ENCODE measurements at regions not wholly inside any gene's neighbourhood (a gene's known extent, or its start where the extent isn't known, plus 50 kb on each side); places are given as distances from the start of the nearest gene placed in this dataset.
"Not testable (repeated sequence)": the region's sequence is repeated elsewhere in the genome, so short reads cannot be mapped to it uniquely, and the experiment has no call there.

DNA sequence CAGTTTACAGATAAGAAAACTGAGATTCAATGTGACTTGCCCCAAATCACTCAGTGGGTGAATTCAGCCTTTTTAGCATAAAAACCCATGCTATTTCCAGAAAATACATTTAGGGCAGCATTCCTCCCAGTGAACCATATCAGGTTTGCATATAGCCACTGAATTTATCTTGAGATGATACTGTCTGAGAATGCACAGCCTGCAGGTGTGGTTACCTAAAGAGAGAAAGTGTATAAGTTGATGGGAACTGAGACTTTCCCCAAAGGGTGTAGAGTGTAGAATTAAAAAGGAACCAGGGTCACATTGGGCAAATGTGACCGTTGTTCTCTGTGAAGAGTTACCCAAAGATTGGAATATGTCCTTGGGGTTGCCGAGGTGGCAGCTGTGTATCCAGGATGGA, 100.0 kb upstream of the PIK3R1 start:
- no peak for DNase-seq (ENCODE audit: low read depth)

DNA sequence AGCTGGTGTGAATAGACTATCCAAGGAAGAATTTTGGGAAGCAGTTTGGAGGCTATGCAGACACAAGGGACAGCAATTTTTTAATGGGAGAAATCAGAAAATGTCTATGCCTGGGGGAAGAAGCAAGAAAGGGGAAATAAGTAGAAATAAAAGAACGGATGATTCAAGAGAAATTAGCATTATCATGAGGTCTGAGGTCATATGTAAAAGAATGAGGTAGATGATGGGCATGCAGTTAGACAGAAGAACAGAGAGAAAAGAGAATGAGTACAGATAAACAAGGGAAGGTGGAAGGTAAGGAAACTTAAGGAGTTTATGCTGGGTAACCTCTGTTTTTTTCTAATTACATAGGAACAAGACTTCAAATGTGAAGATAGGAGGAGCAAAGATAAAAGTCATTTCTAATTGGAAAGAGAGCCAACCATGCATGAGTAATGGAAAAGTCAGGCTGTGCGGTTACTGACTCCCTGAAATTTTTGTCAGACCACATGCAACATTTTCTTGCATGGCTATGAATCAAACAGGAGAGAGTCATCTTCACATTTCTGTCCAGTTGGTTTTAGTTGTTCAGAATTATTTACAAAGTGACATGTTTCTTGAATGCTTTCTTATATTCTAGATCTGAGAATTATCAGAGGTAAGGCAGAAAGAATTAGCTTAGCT, 101.0 kb upstream of the PIK3R1 start:
- DNase-seq (ENCODE audit: low read depth), result peak; percentile 72

DNA sequence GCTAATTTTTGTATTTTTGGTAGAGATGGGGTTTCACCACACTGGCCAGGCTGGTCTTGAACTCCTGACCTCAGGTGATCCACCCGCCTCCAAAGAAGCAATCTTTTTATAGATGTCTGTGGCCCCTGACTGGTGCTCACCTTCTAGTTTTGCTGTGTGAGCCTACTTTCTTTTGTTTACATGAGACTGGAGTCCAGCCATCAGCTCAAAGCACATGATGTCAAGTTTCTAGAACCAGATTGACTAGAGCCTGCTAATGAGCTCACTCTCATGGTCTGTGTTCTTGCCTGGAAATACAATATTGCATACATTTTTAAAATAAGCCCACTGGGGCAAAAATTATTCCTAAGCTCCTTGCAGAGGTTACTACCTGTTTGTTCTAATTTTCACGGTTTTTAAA, 102.9 kb upstream of the PIK3R1 start:
- DNase-seq (ENCODE audit: low read depth), result no peak

DNA sequence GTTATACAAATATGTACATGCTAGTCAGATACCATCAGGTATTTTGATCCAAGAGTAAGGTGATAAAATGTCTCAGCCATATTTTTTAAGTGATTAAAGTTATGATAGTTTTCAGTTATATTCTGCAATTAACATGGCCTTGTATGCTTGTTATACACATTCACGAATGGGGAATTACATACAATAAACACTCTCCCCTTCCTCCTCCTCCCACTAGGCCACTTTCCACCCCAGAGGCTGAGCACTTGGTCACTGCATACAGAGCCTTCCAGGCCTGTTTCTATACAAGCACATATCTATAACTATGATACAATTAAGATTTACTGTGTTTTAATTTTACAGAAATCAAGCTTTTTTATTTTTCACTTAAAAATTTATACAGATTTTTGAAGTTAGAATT, 104.7 kb upstream of the PIK3R1 start:
- no peak for DNase-seq (ENCODE audit: low read depth)

DNA sequence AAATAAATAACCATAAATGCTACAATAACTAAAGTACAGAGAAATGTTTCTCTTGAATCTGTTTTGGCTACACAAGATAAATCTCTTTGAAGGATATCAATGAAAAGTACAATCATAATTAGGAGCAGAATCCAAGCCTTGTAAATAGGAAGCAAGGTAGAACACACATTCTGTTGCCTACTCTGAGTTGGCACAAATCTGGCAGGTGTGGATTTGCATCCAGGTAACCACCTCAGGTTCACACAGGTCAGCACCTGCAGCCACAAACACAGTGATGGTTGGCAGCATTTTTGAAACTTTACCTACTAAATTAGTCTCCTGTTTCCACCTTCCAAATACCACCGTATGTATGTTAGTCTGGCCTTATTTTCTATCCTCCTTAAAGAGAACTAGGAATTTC, 105.3 kb upstream of the PIK3R1 start:
- no peak for DNase-seq (ENCODE audit: low read depth)

DNA sequence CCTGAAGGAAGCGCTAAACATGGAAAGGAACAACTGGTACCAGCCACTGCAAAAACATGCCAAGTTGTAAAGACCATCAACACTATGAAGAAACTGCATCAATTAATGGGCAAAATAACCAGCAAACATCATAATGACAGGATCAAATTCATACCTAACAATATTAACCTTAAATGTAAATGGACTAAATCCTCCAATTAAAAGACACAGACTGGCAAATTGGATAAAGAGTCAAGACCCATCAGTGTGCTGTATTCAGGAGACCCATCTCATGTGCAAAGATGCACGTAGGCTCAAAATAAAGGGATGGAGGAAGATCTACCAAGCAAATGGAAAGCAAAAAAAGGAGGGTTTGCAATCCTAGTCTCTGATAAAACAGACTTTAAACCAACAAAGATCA, 111.3 kb upstream of the PIK3R1 start:
- not testable (repeated sequence) for DNase-seq (ENCODE audit: low read depth)

DNA sequence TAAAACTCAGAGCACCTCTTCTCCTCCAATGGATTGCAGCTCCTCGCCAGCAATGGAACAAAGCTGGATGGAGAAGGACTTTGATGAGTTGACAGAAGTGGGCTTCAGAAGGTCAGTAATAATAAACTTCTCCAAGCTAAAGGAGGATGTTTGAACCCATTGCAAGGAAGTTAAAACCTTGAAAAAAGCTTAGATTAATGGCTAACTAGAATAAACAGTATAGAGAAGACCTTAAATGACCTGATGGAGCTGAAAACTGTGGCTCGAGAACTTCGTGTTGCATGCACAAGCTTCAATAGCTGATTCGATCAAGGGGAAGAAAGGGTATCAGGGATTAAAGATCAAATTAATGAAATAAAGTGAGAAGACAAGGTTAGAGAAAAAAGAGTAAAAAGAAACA, 112.3 kb upstream of the PIK3R1 start:
- DNase-seq (ENCODE audit: low read depth), result not testable (repeated sequence)

DNA sequence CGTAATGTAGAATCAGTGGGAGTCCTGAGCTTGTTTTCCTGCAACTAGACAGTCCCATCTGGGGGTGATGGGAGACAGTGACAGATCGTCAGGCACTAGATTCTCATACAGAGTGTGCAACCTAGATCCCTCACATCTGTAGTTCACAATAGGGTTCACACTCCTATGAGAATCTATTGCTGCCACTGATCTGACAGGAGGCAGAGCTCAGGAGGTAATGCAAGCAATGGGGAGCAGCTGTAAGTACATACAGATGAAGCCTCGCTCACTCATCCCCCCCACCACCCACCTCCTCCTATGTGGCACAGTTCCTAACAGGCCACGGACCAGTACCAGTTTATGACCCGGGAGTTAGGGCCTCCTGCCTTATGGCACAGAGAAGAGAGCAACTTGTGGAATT, 116.2 kb upstream of the PIK3R1 start:
- DNase-seq (ENCODE audit: low read depth), result no peak

DNA sequence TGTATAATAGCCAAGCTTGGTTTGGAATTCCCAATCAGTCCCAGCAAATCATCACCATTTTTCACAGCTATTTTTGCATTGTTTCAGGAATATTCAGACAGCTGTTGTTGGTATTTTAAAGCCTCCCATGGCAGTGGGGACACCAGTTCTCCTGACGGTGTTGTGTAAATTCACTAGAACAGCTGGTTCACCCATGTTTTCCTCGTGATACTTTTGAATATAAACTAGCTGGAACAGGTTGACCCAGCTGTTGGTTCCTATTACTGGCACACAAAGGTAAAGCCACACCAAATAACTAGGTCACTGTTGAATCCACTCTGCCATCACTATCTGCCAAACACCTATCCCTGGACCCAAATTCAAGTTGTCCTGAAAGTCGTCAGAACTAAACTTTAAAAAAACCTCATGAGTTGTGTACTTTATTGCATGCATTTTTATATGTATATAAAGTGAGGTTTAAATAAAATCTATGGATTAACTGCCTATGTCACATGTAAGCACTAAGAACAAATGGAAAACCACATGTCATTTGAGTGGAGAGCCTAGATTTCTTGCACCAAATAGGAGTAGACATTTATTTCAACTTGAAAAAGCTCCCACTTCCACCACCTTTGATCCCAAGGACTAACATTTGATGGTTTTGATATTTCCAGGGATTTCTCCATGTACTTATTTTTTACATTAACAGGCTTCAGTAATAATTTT, 121.9 kb upstream of the PIK3R1 start:
- DNase-seq (ENCODE audit: low read depth), result no peak

DNA sequence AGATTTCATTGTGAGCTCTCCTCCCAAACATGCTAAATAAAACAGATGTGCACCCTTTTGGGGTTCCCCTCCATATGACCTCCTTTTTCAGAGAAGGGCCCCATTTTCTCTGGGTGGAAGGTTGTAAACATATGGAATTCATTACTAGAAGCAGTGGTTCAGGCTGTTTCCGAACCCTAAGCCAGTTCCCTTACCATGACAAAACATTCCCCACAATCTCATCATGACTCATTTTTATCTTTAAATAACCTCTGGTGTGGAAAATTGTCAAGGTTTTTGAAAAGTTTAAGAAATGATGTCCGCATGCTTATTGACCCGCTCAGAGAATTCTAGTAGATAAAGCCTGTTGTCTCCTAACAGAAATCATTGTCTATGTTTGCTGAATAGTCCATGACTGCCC, 127.3 kb upstream of the PIK3R1 start:
- DNase-seq (ENCODE audit: low read depth), result peak; percentile 28

DNA sequence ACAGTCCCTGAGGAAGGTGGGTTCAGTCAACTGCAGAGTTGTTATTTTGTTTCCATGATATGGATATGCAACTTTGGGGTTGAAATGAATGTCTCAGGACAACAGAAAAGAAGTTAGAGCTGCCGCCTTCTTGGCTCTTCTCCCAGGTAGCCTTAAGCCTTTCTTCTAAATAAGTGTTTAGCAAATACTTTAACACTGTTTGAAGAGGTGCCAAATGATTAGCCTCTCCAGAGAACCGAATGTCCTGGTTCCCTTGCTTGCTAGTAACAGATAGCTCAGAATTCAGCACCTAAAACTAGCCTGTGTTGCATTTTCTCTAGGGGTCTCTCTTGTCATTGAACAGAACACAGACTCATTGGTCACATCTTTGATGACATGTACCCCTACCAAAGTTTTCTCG, 127.7 kb upstream of the PIK3R1 start:
- DNase-seq (ENCODE audit: low read depth), result no peak

DNA sequence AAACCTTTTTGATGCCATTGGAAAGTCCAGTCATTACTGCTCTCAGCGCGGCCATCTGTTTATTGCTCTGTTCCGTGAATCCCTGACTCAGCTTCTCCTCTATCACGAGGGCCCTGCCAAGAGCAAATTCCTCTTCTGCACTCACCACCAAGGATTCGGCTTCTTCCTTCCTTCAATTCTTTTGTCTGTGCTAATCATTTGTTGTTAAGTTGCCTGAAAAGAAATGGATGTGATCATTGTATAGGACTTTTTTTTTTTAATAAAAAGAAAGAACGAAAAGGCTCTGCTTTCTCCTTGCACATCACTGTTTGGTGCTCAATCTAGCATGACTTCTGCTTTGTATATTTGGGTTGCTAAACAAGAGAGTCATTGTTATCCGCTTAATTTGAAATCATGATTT, 128.7 kb upstream of the PIK3R1 start:
- DNase-seq (ENCODE audit: low read depth), result peak; percentile 23

DNA sequence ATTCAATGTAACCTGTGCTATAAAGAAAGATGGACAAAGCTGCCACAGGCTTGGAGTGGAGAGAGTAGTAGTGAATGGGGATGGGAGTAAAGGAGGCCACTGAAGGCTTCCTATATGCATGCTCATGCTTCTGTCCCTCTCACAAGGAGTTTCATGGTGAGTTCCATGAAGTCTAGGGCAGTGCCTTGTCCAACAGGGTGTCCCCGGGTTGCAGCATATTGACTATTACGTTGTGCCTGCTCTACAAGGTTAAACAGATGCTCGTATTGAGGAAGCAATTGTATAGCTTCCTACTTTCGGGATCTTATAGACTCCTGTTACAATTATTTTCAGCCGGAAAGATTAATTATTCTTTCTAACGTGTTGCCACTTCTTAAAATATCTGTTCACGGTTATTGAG, 129.1 kb upstream of the PIK3R1 start:
- no peak for DNase-seq (ENCODE audit: low read depth)

DNA sequence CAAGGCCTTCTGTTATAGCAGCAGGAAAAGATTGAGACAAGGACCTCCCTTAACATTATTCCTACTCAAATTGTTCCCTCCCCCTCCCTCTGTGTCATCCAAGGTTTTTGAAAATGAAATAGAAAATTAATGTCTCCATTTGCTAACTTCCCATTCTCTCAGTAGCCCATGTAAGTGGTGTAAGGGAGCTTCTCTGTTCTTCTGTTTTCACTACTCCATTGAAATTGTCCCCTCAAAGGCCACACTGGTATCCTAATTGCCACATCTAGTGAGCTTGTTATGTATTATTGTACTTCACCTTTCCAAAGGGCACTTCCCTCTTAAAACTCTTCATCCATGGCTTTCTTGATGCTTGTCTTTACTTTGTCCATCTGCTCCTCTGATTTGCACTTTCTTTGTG, 131.2 kb upstream of the PIK3R1 start:
- no peak for DNase-seq (ENCODE audit: low read depth)

DNA sequence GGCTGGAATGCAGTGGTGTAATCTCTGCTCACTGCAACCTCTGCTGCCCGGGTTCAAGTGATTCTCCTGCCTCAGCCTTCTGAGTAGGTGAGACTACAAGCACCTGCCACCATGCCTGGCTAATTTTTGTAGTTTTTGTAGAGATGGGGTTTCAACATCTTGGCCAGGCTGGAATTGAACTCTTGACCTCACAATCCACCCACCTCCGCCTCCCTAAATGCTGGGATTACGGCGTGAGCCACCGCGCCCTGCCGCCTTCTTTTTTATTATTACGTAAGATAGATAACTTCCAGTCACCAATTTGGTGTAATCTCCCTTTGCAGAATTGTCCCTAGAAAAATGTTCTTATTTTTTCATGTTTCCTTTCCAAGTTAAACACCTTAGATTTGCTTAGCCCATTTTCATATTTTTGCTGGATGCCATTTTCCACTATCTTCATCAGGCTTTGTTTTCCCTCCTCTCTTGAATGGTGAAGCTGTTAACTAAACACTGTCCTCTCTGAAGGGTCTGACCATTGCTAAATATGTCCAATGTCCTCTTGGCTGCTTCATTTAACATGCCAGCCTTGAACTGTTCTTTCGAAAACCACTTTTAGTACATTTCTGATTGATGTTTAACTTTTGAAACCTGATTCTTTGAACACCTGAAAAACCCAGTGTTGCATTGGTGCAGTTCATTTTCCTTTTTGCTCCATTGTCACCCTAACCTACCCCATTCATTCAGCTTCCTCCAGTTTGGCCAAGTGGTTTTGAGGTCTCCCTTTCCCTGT, 135.1 kb upstream of the PIK3R1 start:
- no peak for DNase-seq (ENCODE audit: low read depth)

DNA sequence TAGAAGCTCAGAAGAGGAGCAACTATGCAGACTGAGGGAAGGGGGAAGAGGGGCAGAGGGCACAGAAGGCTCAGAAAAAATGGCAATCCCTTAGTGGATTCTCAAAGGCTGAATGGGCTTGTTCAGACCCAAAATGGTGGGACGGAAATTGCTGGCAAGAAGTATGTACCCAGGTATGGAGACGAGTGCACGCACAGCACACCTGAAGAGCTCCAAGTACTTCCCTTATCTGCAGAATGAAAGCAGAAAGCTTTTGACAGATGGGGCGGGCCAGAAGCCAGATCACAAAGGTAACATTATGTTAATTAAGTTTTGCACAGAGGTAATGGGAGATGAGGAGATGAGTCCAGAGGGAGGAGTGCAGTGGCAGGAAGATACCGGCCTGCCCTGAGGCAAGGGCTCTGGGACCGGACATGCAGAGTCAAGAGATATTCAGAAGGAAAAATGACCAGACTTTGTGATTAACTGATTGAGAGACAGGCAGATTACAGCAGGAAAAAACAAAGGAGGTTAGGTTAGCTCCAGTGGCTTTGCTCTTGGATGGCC, 138.1 kb upstream of the PIK3R1 start:
- DNase-seq (ENCODE audit: low read depth), result no peak

DNA sequence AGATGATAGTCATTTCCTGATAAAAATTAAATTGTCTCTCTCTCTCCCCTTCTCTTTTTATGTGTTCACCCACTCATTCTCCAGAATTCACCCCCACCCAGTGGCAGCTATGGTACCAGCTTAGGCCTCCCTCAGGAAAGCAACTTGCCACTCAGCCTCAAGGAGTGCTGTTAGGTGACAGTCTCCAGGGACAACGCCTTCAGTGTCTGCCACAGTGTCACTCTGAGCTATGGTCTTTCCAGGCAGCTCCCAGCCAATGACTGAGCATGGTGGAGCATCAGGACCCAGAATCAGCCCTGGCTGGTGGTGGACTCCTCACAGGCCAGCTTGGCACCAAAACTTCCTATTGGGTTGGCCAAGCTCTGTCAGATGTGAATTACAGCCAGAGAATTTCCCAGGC, 140.9 kb upstream of the PIK3R1 start:
- DNase-seq (ENCODE audit: low read depth), result no peak

DNA sequence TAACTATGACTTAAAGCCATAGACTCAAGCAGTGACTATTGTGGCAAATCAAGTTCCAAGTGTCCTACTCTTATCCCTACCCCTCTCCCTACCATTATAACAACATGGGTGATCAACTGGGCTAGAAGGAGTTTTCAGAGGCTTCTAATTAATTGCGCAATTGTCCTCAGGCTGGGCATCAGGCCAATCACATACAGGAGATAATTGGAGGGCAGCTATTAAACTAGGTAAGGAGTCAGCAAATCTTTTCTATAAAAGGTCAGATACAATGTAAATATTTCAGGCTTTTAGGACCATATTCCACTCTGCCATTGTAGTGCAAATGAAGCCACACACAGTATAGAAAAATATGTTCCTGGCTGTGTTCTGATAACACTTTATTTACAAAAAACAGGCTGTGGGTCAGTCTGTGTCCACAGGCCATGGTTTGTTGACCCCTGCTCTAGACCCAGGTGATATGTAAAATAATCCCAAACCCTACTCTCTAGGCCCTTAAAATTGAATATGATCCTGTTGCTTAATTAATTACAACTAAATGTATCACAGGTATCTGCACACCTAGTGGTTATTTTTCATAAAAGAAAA, 141.4 kb upstream of the PIK3R1 start:
- DNase-seq (ENCODE audit: low read depth), result no peak

DNA sequence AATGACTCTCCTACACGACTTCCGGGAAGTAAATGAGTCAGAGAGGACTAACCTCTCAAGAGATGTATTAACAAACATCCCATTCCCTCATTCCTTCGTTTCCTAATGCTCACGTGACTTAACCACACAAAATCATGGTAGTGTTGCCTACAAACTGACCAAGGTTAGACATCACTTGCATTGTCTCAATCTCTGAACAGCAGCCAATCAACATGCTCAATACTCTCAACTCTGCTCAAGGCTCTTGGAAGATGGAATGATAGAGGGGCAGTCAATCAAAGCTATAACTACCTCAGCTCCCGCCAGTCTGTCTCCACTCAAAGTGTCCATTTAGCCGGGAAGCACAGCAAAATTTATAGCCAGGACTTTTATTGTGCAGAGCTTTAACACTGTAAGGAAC, 143.8 kb upstream of the PIK3R1 start:
- peak; percentile 15 for DNase-seq (ENCODE audit: low read depth)

DNA sequence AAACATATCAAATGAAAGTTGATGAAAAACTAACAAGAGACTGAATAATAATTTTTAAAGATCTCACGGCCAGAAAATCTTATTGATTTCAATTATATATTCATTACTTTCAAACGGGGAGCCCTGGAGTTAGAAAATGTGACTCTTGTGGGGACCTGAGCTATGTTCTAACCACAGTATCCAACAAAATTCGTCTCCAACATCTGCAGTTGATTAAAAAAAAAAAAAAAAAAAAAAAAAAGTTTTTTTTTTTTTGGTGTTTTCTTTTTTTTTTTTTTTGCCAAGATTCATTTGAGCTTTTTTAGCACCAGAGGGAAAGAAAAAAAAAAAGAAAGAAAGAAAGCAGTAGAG, 144.3 kb upstream of the PIK3R1 start:
- DNase-seq (ENCODE audit: low read depth), result no peak

DNA sequence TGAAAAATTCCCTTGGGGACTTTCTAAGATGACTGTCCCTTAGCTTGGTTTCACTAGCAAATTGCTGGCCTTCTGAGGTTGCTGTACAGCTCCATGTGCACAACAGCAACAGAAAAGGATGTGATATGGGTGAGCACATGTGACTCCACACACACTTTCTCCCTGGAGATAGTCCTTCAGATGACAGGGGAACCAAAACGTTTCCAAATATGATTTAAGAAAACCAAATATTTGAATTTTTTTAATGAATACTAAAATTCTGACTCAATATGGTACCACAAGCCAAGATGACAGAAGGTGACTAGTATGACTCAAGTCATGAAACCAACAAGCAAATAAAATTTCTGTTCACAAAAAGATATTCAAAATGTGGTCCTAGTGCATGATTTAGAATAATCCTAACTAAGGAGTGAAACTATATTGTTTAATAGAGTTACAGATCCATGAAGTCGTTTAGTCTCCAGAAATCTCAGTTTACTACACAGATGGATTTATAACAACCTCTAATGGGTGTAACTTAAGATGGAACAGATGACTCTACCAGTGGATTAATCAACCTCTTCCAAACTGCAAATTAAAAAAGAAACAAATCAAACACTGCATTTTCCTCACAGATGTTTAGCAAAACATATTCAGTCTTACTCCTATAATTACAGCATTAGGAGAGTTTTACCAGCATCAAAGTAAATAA, 144.8 kb upstream of the PIK3R1 start:
- DNase-seq (ENCODE audit: low read depth), result no peak
